NCI-H345 treated with DMSO at 0.1 percent for 48 hours (cell line): ENCODE measurements at regions not wholly inside any gene's neighbourhood (a gene's known extent, or its start where the extent isn't known, plus 50 kb on each side); places are given as distances from the start of the nearest gene placed in this dataset.

Experiments used
- DNase-seq: peaks from one replicate; lab custom pipeline; 2025; ENCODE audit not compliant: unreplicated experiment; lab: John Stamatoyannopoulos, UW

- DNase-seq: no peak
These were observed 83.4 kb upstream of the NANOGP8 start for GRCh38 chr15:35168464-35168863.

- DNase-seq: no peak
These were observed 82.6 kb upstream of the NANOGP8 start for GRCh38 chr15:35167675-35168074.

GRCh38 chr15:35166730-35167359 lies 81.8 kb upstream of the NANOGP8 start:
- DNase-seq: no peak

- no peak for DNase-seq
These were observed 76.6 kb upstream of the NANOGP8 start for GRCh38 chr15:35161694-35162093.

GRCh38 chr15:35159170-35159569 lies 74.1 kb upstream of the NANOGP8 start:
- DNase-seq: no peak

GRCh38 chr15:35151782-35152181 lies 66.7 kb upstream of the NANOGP8 start:
- no peak for DNase-seq

- no peak for DNase-seq
These were observed 66.3 kb upstream of the NANOGP8 start for GRCh38 chr15:35151381-35151780.

GRCh38 chr15:35150361-35150760 lies 65.3 kb upstream of the NANOGP8 start:
- DNase-seq: no peak

- DNase-seq: no peak
These were observed 60.2 kb upstream of the NANOGP8 start for GRCh38 chr15:35145336-35145735.

- DNase-seq: no peak
These were observed 57.5 kb upstream of the NANOGP8 start for GRCh38 chr15:35142578-35142977.

GRCh38 chr15:35141743-35142471 lies 56.8 kb upstream of the NANOGP8 start:
- DNase-seq: no peak

GRCh38 chr15:35139822-35140221 lies 54.7 kb upstream of the NANOGP8 start:
- no peak for DNase-seq

GRCh38 chr15:35137190-35137574 lies 52.1 kb upstream of the NANOGP8 start:
- no peak for DNase-seq

GRCh38 chr15:35136321-35137189 lies 51.5 kb upstream of the NANOGP8 start:
- no peak for DNase-seq
